ENCODE measurements at regions not wholly inside any gene's neighbourhood (a gene's known extent, or its start where the extent isn't known, plus 50 kb on each side); places are given as distances from the start of the nearest gene placed in this dataset.

DNA sequence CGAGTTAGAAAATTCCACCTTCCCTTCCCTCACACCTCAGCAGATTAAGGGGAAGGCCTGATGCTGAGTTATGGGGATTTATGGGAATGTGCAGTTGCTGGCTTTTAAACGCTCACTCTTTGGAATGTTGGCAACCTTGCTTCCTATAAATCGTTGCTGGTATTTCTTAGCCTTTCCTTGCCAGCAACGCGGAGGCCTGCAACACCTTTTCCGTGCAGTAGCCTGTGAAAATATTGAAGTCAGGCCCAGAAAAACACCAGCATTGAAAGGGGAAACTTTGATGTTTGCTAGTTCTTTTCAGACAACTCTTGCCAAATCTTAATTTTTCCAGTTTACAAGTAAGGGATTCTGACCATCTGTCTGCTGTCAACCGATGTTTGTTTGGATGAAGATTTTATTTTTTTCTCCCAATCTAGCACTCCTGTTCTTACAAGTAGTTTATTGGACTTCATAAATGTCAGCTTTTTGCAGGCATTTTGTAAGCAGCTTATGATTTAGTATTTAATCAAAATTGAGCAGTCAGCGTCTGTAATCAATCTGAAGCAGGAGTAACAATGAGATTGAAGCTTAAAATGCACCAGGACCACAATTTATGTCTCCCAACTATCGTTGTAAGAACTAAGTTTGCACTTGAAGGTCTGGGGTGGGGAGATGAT, 251.0 kb downstream of the RPLP1 start:
- TF ChIP-seq CREB1 (CRISPR knock-in tag; IDR thresholded peaks at IDR 0.05): no peak
- TF ChIP-seq GTF2I (CRISPR knock-in tag; conservative IDR thresholded peaks at IDR 0.05): no peak
- no peak for TF ChIP-seq ZNF121 (CRISPR knock-in tag; IDR thresholded peaks at IDR 0.05)
- TF ChIP-seq ZNF232 (CRISPR knock-in tag; IDR thresholded peaks at IDR 0.05): no peak
- TF ChIP-seq, protein P1, sequence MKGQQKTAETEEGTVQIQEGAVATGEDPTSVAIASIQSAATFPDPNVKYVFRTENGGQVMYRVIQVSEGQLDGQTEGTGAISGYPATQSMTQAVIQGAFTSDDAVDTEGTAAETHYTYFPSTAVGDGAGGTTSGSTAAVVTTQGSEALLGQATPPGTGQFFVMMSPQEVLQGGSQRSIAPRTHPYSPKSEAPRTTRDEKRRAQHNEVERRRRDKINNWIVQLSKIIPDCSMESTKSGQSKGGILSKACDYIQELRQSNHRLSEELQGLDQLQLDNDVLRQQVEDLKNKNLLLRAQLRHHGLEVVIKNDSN (CRISPR knock-in tag; IDR thresholded peaks at IDR 0.05): no peak
- no peak for TF ChIP-seq ZNF317 (CRISPR knock-in tag; IDR thresholded peaks at IDR 0.05; ENCODE audit: borderline replicate concordance, low read depth)
- TF ChIP-seq, protein P2, sequence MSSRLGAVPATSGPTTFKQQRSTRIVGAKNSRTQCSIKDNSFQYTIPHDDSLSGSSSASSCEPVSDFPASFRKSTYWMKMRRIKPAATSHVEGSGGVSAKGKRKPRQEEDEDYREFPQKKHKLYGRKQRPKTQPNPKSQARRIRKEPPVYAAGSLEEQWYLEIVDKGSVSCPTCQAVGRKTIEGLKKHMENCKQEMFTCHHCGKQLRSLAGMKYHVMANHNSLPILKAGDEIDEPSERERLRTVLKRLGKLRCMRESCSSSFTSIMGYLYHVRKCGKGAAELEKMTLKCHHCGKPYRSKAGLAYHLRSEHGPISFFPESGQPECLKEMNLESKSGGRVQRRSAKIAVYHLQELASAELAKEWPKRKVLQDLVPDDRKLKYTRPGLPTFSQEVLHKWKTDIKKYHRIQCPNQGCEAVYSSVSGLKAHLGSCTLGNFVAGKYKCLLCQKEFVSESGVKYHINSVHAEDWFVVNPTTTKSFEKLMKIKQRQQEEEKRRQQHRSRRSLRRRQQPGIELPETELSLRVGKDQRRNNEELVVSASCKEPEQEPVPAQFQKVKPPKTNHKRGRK (CRISPR knock-in tag; IDR thresholded peaks at IDR 0.05; ENCODE audit: borderline replicate concordance): no peak
- TF ChIP-seq, protein P3, sequence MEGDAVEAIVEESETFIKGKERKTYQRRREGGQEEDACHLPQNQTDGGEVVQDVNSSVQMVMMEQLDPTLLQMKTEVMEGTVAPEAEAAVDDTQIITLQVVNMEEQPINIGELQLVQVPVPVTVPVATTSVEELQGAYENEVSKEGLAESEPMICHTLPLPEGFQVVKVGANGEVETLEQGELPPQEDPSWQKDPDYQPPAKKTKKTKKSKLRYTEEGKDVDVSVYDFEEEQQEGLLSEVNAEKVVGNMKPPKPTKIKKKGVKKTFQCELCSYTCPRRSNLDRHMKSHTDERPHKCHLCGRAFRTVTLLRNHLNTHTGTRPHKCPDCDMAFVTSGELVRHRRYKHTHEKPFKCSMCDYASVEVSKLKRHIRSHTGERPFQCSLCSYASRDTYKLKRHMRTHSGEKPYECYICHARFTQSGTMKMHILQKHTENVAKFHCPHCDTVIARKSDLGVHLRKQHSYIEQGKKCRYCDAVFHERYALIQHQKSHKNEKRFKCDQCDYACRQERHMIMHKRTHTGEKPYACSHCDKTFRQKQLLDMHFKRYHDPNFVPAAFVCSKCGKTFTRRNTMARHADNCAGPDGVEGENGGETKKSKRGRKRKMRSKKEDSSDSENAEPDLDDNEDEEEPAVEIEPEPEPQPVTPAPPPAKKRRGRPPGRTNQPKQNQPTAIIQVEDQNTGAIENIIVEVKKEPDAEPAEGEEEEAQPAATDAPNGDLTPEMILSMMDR (IDR thresholded peaks at IDR 0.05): no peak
- no peak for TF ChIP-seq MAX (CRISPR knock-in tag; IDR thresholded peaks at IDR 0.05)
- TF ChIP-seq, protein P4, sequence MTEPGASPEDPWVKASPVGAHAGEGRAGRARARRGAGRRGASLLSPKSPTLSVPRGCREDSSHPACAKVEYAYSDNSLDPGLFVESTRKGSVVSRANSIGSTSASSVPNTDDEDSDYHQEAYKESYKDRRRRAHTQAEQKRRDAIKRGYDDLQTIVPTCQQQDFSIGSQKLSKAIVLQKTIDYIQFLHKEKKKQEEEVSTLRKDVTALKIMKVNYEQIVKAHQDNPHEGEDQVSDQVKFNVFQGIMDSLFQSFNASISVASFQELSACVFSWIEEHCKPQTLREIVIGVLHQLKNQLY (CRISPR knock-in tag; IDR thresholded peaks at IDR 0.05): no peak
- no peak for TF ChIP-seq JUN (CRISPR knock-in tag; IDR thresholded peaks at IDR 0.05)
- TF ChIP-seq, protein P5, sequence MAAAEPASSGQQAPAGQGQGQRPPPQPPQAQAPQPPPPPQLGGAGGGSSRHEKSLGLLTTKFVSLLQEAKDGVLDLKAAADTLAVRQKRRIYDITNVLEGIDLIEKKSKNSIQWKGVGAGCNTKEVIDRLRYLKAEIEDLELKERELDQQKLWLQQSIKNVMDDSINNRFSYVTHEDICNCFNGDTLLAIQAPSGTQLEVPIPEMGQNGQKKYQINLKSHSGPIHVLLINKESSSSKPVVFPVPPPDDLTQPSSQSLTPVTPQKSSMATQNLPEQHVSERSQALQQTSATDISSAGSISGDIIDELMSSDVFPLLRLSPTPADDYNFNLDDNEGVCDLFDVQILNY (CRISPR knock-in tag; IDR thresholded peaks at IDR 0.05): no peak

All from WTC11 (cell line).